Amniotic stem cell (primary cell): ENCODE measurements at regions not wholly inside any gene's neighbourhood (a gene's known extent, or its start where the extent isn't known, plus 50 kb on each side); places are given as distances from the start of the nearest gene placed in this dataset.

Experiments
- DNase-seq: peaks from one replicate; lab custom pipeline; 2025; lab: John Stamatoyannopoulos, UW

DNA sequence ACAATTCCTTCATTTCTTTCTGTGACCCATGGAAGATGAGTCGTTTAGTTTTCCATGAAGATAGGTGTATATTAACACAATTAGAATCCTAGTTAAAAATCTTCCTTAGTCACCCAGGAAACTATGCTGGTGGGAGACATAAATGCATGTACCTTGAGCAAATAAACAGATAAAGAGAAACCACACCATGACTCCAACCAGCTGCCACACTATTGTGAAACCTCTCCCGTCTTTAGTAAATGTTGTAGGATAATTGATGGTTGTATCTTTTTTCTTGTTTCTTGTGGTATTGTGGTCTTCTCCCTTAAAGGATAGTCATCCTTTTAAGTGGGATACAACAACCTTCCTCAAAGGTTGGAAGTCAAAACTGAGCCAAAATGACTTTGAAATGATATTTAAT is 103.8 kb upstream of the LEF1 start:
- no peak for DNase-seq

DNA sequence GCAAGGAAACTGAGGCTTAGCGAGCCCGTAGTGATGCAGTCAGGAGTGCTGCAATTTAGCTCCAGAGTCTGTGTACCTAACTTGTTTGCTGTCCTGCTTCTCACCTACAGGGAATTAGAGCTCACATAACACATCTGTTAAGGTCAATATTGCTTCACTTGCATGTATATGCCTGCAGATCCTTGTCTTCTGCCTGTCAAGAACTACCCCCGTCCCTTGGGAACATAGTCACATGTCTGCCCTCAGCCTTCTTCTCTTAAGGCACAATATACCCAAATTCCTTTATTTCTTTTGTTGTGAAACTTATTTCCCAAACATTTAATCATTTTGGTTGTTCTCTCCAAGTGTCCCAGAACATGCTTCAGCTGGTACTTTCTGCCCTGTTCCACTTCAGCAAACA is 103.3 kb upstream of the LEF1 start:
- DNase-seq, result no peak

DNA sequence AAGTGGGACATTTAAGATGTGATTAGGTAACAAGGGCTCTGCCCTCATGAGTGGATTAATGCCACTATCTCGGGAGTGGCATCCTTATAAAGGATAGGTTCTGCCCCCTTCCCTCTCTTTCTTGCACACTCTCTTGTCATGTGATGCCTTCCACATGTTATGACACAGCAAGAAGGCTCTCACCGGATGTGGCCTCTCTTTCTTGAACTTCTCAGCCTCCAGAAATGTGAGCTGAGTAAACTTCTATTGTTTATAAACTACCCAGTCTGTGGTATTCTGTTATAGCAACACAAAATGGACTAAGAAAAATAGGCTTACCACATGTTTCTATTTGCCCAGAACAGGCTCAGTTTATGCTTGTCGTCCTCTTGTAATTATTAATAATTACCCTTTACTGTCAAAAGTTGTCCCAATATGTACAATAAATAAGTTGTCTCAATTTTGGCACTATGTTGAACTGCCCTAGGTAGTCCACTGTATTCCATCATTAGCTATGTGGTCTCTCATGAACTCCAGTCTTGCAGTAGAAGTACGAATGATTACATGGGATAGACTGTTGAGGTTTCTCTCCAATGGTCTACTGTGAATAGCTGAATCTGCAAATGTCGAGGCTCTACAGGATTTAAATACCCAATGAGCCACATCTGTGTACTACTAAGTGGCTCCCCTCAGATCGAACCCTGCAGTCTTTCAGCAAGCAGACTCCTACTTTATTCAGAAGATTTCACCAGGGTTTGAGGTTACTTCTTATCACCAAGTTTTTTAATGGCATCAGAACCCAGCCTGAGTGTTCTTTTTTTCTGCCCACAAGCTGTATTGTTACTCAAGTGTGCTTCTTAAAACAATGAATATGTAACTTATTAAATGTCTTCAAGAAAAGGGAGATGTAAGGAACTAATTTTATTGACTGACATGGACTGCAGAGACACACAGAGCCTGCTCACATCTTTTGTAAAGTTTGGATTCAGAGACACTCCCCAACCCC is 102.0 kb upstream of the LEF1 start:
- no peak for DNase-seq

DNA sequence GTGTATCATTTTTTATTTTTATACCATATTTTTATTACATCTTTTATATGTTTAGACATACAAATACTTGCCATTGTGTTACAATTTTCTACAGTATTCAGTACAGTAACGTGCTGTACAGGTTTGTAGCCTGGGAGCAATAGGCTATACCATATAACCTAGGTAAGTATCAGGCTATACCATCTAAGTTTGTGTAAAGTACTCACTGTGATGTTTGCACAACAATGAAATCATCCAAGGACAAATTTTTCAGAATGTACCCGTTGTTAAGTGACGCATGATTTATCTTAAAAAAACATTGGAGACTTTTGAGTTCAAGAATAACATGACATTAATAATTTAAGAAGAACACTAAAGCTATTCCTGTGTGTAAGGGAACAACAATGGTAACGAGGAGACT is 96.0 kb upstream of the LEF1 start:
- no peak for DNase-seq

DNA sequence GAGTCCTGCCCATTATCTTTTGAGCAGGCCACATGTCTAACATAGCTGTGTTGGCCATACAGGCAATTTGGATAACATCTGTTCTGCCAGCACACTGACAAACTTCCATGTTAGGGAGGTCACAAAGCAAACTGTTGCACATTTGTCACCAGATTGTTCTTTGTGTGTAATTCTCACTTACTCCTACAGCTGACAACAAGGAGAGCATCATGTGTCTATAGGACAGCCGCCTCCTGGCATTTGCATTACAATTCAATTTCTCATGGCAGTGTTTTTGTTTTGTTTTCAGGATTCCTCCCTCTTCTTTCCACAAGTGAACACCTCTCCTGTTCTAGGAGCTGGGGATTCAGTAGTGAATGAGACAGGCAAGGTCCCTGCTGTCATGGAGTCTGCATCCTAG is 94.3 kb upstream of the LEF1 start:
- DNase-seq, result no peak

DNA sequence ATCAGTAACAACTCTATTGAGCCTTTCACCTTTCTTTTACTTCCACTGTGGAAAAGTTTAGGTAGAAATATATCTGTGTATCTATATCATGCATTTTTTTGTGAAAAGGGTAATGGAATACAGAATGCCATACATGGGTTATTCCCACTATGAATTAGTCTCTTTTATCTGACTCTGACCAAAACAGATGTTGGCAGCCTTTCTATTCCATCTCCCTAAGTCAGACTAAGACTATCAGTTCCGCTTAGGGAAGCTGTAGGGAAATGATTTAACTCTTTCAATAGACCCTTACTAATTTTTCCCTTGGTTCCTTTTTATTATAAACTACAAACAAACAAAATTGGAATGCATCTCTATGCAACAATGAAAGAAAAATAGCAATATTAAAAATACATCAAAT is 92.3 kb upstream of the LEF1 start:
- no peak for DNase-seq

DNA sequence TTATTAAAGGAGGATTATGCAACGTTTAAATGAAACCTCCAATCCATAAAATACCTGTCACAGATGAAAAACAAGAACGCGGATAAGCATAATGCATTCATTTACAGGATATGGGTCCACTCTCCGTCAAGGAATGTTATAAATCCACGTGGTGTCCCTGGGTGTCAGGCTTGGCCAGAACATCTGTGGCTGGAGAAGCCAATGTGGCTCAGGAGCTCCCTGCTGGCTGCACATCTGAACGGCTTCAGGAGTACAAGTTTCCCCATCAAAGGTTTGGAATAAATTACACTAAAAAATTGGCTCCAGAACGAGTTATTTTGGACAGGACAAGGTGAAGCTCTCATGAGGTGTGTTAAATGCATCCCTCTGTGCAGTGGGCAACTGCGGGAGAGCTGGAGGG is 87.8 kb upstream of the LEF1 start:
- DNase-seq, result no peak

DNA sequence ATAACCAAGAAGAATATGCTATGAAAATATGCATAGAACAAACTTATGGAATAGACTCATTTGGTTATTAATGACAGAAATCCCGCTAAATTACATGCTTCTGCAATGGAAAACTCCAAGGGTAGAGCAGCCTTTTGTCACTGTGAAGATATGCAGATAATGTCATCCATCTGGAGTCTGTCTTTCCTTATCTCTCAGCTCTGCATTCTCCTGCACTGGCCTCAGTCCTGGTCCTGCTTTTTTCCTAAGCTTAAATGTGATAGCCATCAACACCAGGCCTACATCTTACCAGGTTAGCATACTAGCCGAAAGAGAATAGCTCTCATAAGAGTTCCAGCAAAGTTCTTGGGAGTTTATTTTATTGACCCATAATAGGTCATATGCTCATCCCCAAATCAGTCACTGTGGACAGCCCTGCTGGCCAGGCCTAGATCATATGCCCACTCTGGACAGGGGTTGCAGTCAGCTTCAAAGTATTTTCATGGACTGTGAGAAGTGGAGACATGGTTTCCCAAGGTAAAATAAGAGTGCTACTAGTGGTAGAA is 86.5 kb upstream of the LEF1 start:
- no peak for DNase-seq

DNA sequence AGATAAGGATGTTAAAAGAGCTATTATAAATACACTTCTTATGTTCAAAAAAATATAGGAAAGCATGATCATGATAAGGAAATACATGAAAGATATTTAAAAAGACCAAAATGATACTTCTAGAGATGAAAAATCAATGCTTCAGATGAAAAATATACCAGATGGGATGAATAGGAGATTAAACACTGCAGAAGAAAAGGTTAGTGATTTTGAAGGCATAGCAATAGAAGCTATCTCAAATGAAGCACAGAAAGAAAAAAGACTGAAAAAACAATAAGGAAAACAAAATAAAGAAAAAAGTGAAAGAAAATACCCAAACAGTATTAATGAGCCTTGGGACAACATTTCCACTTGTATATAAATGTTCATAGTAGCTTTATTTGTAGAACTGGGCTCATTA is 80.7 kb upstream of the LEF1 start:
- no peak for DNase-seq

DNA sequence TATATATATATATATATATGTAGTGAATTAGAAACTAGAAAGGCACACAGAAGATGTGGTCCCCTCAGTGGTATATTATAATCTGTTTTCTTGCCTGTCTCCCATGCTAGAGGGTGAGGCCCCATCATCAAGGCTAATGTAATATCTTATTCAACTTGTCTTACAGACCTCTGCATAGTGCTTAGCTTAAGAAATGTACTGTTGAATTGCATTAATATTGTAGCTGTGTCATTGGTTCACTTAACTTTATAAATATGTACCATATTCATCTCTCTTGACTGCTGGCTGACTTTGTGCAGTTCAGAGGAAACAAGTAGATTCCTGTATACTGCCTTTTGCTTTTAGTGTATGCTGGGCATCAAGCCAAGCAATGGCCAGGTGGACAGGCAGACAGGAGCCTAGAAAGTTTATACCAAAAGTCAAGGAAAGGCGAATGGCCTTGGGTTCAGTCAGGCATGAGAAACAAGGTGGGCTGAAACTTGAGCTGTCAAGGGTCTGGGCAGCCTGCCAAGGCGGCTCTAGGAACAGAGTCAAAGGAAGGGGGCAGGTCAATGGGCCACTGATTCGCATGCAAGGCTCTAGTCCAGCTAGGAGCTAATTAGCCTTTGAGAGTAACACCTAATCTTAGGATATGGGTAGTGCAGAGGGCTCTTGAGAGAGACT is 78.8 kb upstream of the LEF1 start:
- DNase-seq, result no peak

DNA sequence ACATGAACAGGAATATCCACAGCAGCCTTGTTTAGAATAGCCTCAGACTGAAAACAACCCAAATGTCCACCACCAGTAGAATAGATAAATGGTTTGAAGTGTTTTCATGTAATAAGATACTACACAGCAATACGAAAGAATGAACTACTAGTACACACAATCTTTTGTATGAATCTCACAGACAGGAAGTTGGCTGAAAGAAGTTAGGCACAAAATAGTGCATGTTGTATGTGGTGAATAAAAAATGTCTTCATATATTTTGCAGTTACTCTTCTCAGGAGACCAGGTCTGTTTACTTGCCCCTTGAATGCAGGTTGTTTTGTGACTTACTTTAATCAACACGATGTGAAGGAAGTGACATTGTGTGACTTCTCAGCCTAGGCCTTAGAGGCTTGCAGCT is 75.9 kb upstream of the LEF1 start:
- DNase-seq, result no peak

DNA sequence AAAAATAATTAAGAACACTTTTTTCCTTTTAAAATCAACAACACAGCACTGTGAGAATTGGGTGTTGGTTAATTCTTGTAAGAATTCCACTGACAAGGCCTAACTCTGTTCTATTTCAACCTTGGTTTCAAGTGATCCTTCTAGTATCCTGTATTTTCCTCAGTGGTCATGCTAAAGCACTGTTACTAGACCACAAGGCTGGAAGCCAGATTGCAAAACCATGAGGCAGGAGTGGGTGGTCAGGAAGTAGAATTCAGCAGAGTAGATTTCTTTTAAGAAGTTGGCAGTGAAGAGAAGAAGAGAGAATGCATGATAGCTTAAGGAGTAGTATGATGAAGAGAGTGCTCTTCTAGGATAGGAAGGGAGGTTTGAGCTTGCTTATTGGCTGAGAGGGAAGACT is 71.6 kb upstream of the LEF1 start:
- DNase-seq, result no peak

DNA sequence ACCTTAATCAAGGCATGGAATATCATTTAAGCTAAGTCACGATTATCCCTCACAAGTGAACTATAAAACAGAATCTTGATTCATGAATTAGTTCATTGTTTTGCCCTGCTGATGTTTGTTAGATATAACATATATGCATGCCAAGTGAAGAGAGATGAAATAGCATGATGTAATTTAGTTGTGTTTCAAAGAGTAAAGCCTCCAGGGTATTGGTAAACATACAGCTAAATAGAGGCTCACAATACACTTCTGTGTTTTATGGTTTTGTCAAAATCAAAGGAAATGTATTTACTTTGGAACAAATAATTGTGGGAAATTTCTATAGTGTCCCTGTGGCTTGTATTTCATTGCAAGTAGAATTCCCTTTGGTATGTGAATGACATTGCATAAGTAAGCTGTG is 69.0 kb upstream of the LEF1 start:
- no peak for DNase-seq

DNA sequence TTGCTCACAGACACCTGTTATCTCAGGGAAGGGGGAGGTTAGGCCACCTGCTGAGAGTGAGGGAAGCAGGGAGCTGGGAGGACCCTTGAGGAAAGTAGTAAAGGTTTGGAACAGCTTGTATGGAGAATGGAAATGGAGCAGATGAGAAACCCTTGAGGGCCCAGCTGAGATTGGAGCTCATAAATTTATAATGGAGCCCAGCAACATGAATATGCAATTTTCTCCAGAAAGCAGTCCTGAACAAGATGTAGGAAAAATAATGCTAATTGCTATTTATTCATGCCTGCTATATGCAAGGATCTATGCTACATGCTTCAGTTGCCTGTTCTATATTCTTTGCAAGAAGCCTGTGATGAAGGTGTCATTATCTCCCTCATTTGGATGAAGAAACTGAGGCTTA is 67.5 kb upstream of the LEF1 start:
- no peak for DNase-seq

DNA sequence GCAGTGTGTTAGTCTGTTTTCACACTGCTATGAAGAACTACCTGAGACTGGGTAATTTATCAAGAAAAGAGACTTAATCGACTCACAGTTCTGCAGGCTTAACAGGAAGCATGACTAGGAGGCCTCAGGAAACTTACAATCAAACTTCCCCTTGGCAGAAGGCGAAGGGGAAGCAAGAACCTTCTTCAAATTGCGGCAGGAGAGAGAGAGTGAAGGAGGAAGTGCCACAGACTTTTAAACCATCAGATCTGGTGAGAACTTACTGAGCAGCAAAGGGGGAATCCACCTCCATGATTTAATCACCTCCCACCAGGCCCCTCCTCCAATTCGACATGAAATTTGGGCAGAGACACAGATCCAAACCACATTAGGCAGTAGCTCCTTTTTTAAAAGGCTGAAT is 59.2 kb upstream of the LEF1 start:
- no peak for DNase-seq

DNA sequence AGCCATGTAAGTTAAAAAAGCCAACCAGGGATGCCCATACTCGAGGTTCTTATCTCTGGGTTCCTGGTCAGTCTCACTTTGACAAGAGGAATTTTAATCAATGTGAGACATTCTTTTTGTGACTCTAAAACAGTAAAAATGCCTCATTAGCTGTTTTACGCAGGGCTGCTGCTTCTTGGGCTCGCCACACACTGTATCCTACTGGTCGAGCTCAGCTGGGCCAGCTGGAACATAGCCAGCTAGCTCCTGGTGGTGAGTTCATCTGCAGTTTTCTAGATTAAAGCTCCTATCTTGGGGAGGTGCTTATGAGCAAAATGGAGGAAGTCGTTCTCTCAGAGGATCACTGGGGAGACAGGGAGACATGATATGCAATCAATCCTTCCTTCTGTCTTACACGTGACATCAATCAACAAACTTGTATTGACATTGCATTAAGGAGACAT is 55.9 kb upstream of the LEF1 start:
- no peak for DNase-seq

DNA sequence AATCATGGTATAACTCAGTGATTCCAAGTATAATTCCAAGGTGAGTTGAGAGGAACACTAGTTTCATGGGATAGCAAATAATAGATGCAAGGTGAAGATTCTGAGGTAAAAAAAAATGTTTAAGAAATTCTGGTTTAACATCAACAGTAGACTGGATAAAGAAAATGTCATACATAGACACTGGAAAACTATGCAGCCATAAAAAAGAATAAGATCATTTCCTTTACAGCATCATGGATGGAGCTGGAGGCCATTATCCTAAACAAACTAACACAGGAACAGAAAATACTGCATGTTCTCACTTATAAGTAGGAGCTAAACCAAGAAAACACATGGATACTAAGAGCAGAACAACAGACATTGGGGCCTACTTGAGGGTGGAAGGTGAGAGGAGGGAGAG is 54.6 kb upstream of the LEF1 start:
- DNase-seq, result no peak

DNA sequence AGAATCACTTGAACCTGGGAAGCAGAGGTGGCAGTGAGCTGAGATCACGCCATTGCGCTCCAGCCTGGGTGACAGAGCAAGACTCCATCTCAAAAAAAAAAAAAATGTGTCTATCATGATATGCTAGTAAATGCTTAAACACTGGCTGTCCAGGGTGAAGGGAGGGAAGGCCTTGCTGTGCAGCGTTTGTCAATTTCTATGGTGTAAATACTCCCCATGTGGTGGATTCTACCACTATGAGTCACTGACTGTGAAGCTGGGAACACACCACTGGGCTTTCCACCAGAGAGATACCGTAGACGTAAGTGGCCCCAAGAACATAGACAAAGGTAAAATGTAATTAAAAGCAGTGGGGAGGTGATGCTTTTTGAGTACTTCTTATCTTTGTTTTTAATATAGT is 51.3 kb upstream of the LEF1 start:
- DNase-seq, result no peak
